ENCODE measurements at regions not wholly inside any gene's neighbourhood (a gene's known extent, or its start where the extent isn't known, plus 50 kb on each side); places are given as distances from the start of the nearest gene placed in this dataset.

DNA sequence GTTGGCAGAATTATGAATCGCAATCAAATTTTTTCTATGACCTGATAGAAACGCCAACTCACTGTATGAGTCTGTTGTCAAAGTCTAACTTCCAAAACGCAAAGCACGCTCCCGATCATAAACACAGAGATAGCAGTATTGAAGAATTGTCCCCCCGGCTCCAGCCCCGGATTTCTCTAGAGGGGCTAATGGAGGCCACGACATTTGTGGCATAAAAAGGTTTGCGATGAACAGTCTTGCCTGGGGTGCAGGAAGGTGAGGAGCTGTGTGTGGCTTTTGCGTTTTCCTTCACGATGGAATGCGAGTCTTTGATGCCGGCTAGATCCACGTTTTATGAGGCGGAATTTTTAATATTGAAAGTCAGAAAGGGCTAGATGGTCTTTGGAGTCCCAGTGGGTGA, 183.0 kb downstream of the CRLF2 start:
- no peak for TF ChIP-seq CTCF (conservative IDR thresholded peaks at IDR 0.05; ENCODE audit: low read depth, low read length)
- no peak for TF ChIP-seq EZH2 (IDR thresholded peaks at IDR 0.05; ENCODE audit: low read length, unreplicated experiment)

Data from PC-3 (cell line).